ENCODE measurements at regions not wholly inside any gene's neighbourhood (a gene's known extent, or its start where the extent isn't known, plus 50 kb on each side); places are given as distances from the start of the nearest gene placed in this dataset.

GRCh38 chr1:148264374-148265276, 112.5 kb upstream of the NBPF11 start:
- no peak for TF ChIP-seq POLR2A (IDR thresholded peaks at IDR 0.05)
- no peak for TF ChIP-seq CTCF (IDR thresholded peaks at IDR 0.05)
- TF ChIP-seq EP300 (IDR thresholded peaks at IDR 0.05; ENCODE audit: low read depth), result no peak
- TF ChIP-seq POLR2AphosphoS5 (IDR thresholded peaks at IDR 0.05), result no peak

All from transverse colon (tissue), 4 donors.